ENCODE measurements at regions not wholly inside any gene's neighbourhood (a gene's known extent, or its start where the extent isn't known, plus 50 kb on each side); places are given as distances from the start of the nearest gene placed in this dataset.

GRCh38 chr10:20949967-20950366 lies 52.9 kb upstream of the NEBL start:
- no peak for TF ChIP-seq POLR2A (IDR thresholded peaks at IDR 0.05)
- no peak for TF ChIP-seq CTCF (IDR thresholded peaks at IDR 0.05)
